Colonic mucosa (tissue), 4 donors: ENCODE measurements at regions not wholly inside any gene's neighbourhood (a gene's known extent, or its start where the extent isn't known, plus 50 kb on each side); places are given as distances from the start of the nearest gene placed in this dataset.
"Not testable (repeated sequence)": the region's sequence is repeated elsewhere in the genome, so short reads cannot be mapped to it uniquely, and the experiment has no call there.

Experiments used
- DNase-seq: peaks from one replicate; pipeline ENCODE4 v3.0.0-alpha.2; 2020
- H3K27ac ChIP-seq: fragments of 200-600 bp; one replicate; pipeline ENCODE4 v1.8.0; 2021
- H3K27me3 ChIP-seq: fragments of 200-600 bp; one replicate; pipeline ENCODE4 v1.8.0; 2021
- H3K36me3 ChIP-seq: fragments of 200-600 bp; one replicate; pipeline ENCODE4 v1.8.0; 2021
- H3K4me1 ChIP-seq: fragments of 200-600 bp; one replicate; pipeline ENCODE4 v1.8.0; 2021; ENCODE audit warnings: mild to moderate bottlenecking
- H3K4me3 ChIP-seq: fragments of 200-600 bp; one replicate; pipeline ENCODE4 v1.8.0; 2021
- H3K9ac ChIP-seq, 2 donors: one replicate each; pipeline ENCODE4 v1.7.0; 2013; ENCODE audit warnings: control low read depth in 2 of 2, low read depth in 2 of 2, low read length in 2 of 2
- H3K9me3 ChIP-seq: fragments of 200-600 bp; one replicate; pipeline ENCODE4 v1.8.0; 2021
- CTCF ChIP-seq: fragments of 200-600 bp; IDR thresholded peaks from one replicate; pipeline ENCODE4 v1.8.0; 2022; ENCODE audit warnings: antibody characterized with exemption, mild to moderate bottlenecking
- intact Hi-C: fragments of 100-400 bp; cut with DNase I; formaldehyde crosslinking; loops from one replicate; pipeline ENCODE4 v1.14.1; 2022
- donor health status: healthy.
- donor health status: DM: no; HTN: no; CAD: no.
- donor health status: DM: no; HTN: no; CAD: no.

- intact Hi-C loops = loop anchor here (10.0 kb wide), 1 partner anchor 305 kb away; no protein-coding TSS in a partner anchor
- no peaks in the 10 kb centered on the region for H3K4me1 ChIP-seq
- H3K4me3 ChIP-seq = no peak overlapping the region
- no peak for TF ChIP-seq CTCF
- H3K36me3 ChIP-seq = no peaks in the 10 kb centered on the region
- no peak overlapping the region for H3K9ac ChIP-seq
- H3K27ac ChIP-seq = no peak overlapping the region
- H3K27me3 ChIP-seq = no peaks in the 10 kb centered on the region
- no peaks in the 10 kb centered on the region for H3K9me3 ChIP-seq
- DNase-seq = peak; percentile 62
Observed at GRCh38 chr19:31049431-31049830, 299.8 kb downstream of the TSHZ3 start.

GRCh38 chr19:31046024-31046423, 303.2 kb downstream of the TSHZ3 start:
- Histone ChIP-seq H3K9me3 (no peaks in the 10 kb centered on the region), H3K36me3 (no peaks in the 10 kb centered on the region), H3K4me3 (no peak overlapping the region), H3K9ac (no peak overlapping the region), H3K27ac (no peak overlapping the region), H3K4me1 (no peaks in the 10 kb centered on the region), H3K27me3 (no peaks in the 10 kb centered on the region)
- intact Hi-C loops = loop anchor here (10.0 kb wide), 1 partner anchor 309 kb away; no protein-coding TSS in a partner anchor
- no peak for DNase-seq
- no peak for TF ChIP-seq CTCF

GRCh38 chr19:31041461-31041860, 307.8 kb downstream of the TSHZ3 start:
- no peak overlapping the region for H3K27ac ChIP-seq
- H3K36me3 ChIP-seq = no peaks in the 10 kb centered on the region
- no peak overlapping the region for H3K9ac ChIP-seq
- no peaks in the 10 kb centered on the region for H3K9me3 ChIP-seq
- no peak for DNase-seq
- no peaks in the 10 kb centered on the region for H3K27me3 ChIP-seq
- intact Hi-C loops = loop anchor here (10.0 kb wide), 1 partner anchor 313 kb away; no protein-coding TSS in a partner anchor
- TF ChIP-seq CTCF = no peak
- no peaks in the 10 kb centered on the region for H3K4me1 ChIP-seq
- no peak overlapping the region for H3K4me3 ChIP-seq

- no peak overlapping the region for H3K9ac ChIP-seq
- no peaks in the 10 kb centered on the region for H3K36me3 ChIP-seq
- no peaks in the 10 kb centered on the region for H3K27me3 ChIP-seq
- no peaks in the 10 kb centered on the region for H3K4me1 ChIP-seq
- no peak overlapping the region for H3K4me3 ChIP-seq
- H3K9me3 ChIP-seq = no peaks in the 10 kb centered on the region
- TF ChIP-seq CTCF = no peak
- no peak for DNase-seq
- no peak overlapping the region for H3K27ac ChIP-seq
- intact Hi-C loops = no loop called here
Observed at GRCh38 chr19:31039151-31039550, 310.1 kb downstream of the TSHZ3 start.

GRCh38 chr19:31037286-31037980, 311.8 kb downstream of the TSHZ3 start:
- Histone ChIP-seq H3K36me3 (no peaks in the 10 kb centered on the region), H3K4me3 (no peak overlapping the region), H3K9me3 (no peaks in the 10 kb centered on the region), H3K27ac (no peak overlapping the region), H3K9ac (no peak overlapping the region), H3K27me3 (no peaks in the 10 kb centered on the region), H3K4me1 (no peaks in the 10 kb centered on the region)
- TF ChIP-seq CTCF = no peak
- intact Hi-C loops = no loop called here
- DNase-seq = no peak

- H3K4me3 ChIP-seq, H3K36me3 ChIP-seq, H3K9me3 ChIP-seq, H3K9ac ChIP-seq, H3K27me3 ChIP-seq, intact Hi-C loops, DNase-seq, H3K27ac ChIP-seq, H3K4me1 ChIP-seq: not testable (repeated sequence)
Observed at GRCh38 chr19:31031455-31031854, 317.8 kb downstream of the TSHZ3 start.
